Colonic mucosa (tissue), 4 donors: ENCODE measurements at regions not wholly inside any gene's neighbourhood (a gene's known extent, or its start where the extent isn't known, plus 50 kb on each side); places are given as distances from the start of the nearest gene placed in this dataset.

Experiments used
- DNase-seq: peaks from one replicate; pipeline ENCODE4 v3.0.0-alpha.2; 2020
- H3K27ac ChIP-seq: fragments of 200-600 bp; one replicate; pipeline ENCODE4 v1.8.0; 2021
- H3K27me3 ChIP-seq: fragments of 200-600 bp; one replicate; pipeline ENCODE4 v1.8.0; 2021
- H3K36me3 ChIP-seq: fragments of 200-600 bp; one replicate; pipeline ENCODE4 v1.8.0; 2021
- H3K4me1 ChIP-seq: fragments of 200-600 bp; one replicate; pipeline ENCODE4 v1.8.0; 2021; ENCODE audit warnings: mild to moderate bottlenecking
- H3K4me3 ChIP-seq: fragments of 200-600 bp; one replicate; pipeline ENCODE4 v1.8.0; 2021
- H3K9ac ChIP-seq, 2 donors: one replicate each; pipeline ENCODE4 v1.7.0; 2013; ENCODE audit warnings: control low read depth in 2 of 2, low read depth in 2 of 2, low read length in 2 of 2
- H3K9me3 ChIP-seq: fragments of 200-600 bp; one replicate; pipeline ENCODE4 v1.8.0; 2021
- CTCF ChIP-seq: fragments of 200-600 bp; IDR thresholded peaks from one replicate; pipeline ENCODE4 v1.8.0; 2022; ENCODE audit warnings: antibody characterized with exemption, mild to moderate bottlenecking
- intact Hi-C: fragments of 100-400 bp; cut with DNase I; formaldehyde crosslinking; loops from one replicate; pipeline ENCODE4 v1.14.1; 2022
- donor health status: healthy.
- donor health status: DM: no; HTN: no; CAD: no.
- donor health status: DM: no; HTN: no; CAD: no.

- Histone ChIP-seq H3K27me3 (no peaks in the 10 kb centered on the region), H3K9me3 (no peaks in the 10 kb centered on the region), H3K27ac (no peak overlapping the region), H3K9ac (no peak overlapping the region), H3K36me3 (no peaks in the 10 kb centered on the region), H3K4me1 (no peaks in the 10 kb centered on the region), H3K4me3 (no peak overlapping the region)
- intact Hi-C loops, result no loop called here
- DNase-seq, result no peak
- no peak for TF ChIP-seq CTCF
Observed at GRCh38 chr10:85170026-85170425, 841.6 kb downstream of the CCSER2 start.

GRCh38 chr10:85175635-85176034, 847.2 kb downstream of the CCSER2 start:
- H3K36me3 ChIP-seq, result no peaks in the 10 kb centered on the region
- DNase-seq, result no peak
- intact Hi-C loops, result no loop called here
- no peaks in the 10 kb centered on the region for H3K27me3 ChIP-seq
- no peak overlapping the region for H3K27ac ChIP-seq
- H3K4me3 ChIP-seq, result no peak overlapping the region
- no peaks in the 10 kb centered on the region for H3K4me1 ChIP-seq
- H3K9ac ChIP-seq, result no peak overlapping the region
- no peak for TF ChIP-seq CTCF
- H3K9me3 ChIP-seq, result no peaks in the 10 kb centered on the region

GRCh38 chr10:85177767-85178166, 849.4 kb downstream of the CCSER2 start:
- no peak for DNase-seq
- Histone ChIP-seq H3K9ac (no peak overlapping the region), H3K36me3 (no peaks in the 10 kb centered on the region), H3K4me3 (no peak overlapping the region), H3K9me3 (no peaks in the 10 kb centered on the region), H3K27ac (no peak overlapping the region), H3K27me3 (no peaks in the 10 kb centered on the region), H3K4me1 (no peaks in the 10 kb centered on the region)
- TF ChIP-seq CTCF, result no peak
- intact Hi-C loops, result no loop called here

GRCh38 chr10:85187047-85187446, 858.7 kb downstream of the CCSER2 start:
- Histone ChIP-seq H3K4me3 (no peak overlapping the region), H3K27me3 (no peaks in the 10 kb centered on the region), H3K9me3 (no peaks in the 10 kb centered on the region), H3K27ac (no peak overlapping the region), H3K4me1 (no peaks in the 10 kb centered on the region), H3K9ac (no peak overlapping the region), H3K36me3 (no peaks in the 10 kb centered on the region)
- intact Hi-C loops, result no loop called here
- no peak for DNase-seq
- TF ChIP-seq CTCF, result no peak

GRCh38 chr10:85188770-85189484, 860.5 kb downstream of the CCSER2 start:
- intact Hi-C loops, result no loop called here
- Histone ChIP-seq H3K27ac (no peak overlapping the region), H3K9me3 (no peaks in the 10 kb centered on the region), H3K27me3 (no peaks in the 10 kb centered on the region), H3K9ac (no peak overlapping the region), H3K4me1 (no peaks in the 10 kb centered on the region), H3K36me3 (no peaks in the 10 kb centered on the region), H3K4me3 (no peak overlapping the region)
- DNase-seq, result no peak
- TF ChIP-seq CTCF, result no peak
